ENCODE measurements at regions not wholly inside any gene's neighbourhood (a gene's known extent, or its start where the extent isn't known, plus 50 kb on each side); places are given as distances from the start of the nearest gene placed in this dataset.

- no peak for DNase-seq (ENCODE audit: low read depth in 4 of 4, low spot score in 2 of 4)
These were observed 439.6 kb upstream of the MMADHC start for GRCh38 chr2:150027164-150027563.

- DNase-seq (ENCODE audit: low read depth in 4 of 4, low spot score in 2 of 4): no peak
These were observed 436.1 kb upstream of the MMADHC start for GRCh38 chr2:150023663-150024062.

GRCh38 chr2:150023044-150023443, 435.5 kb upstream of the MMADHC start:
- no peak for DNase-seq (ENCODE audit: low read depth in 4 of 4, low spot score in 2 of 4)

- no peak for DNase-seq (ENCODE audit: low read depth in 4 of 4, low spot score in 2 of 4)
These were observed 433.5 kb upstream of the MMADHC start for GRCh38 chr2:150020937-150021673.

GRCh38 chr2:150020221-150020620, 432.6 kb upstream of the MMADHC start:
- no peak for DNase-seq (ENCODE audit: low read depth in 4 of 4, low spot score in 2 of 4)

- no peak for DNase-seq (ENCODE audit: low read depth in 4 of 4, low spot score in 2 of 4)
These were observed 431.5 kb upstream of the MMADHC start for GRCh38 chr2:150019063-150019462.

- no peak for DNase-seq (ENCODE audit: low read depth in 4 of 4, low spot score in 2 of 4)
These were observed 425.4 kb upstream of the MMADHC start for GRCh38 chr2:150012986-150013385.

- DNase-seq (ENCODE audit: low read depth in 4 of 4, low spot score in 2 of 4): no peak
These were observed 423.7 kb upstream of the MMADHC start for GRCh38 chr2:150011161-150011730.

- DNase-seq (ENCODE audit: low read depth in 4 of 4, low spot score in 2 of 4): no peak
These were observed 421.3 kb upstream of the MMADHC start for GRCh38 chr2:150008901-150009300.

- DNase-seq (ENCODE audit: low read depth in 4 of 4, low spot score in 2 of 4): no peak
These were observed 420.3 kb upstream of the MMADHC start for GRCh38 chr2:150007815-150008430.

GRCh38 chr2:150006591-150006990, 419.0 kb upstream of the MMADHC start:
- DNase-seq (ENCODE audit: low read depth in 4 of 4, low spot score in 2 of 4): no peak

GRCh38 chr2:150003544-150003943, 416.0 kb upstream of the MMADHC start:
- no peak for DNase-seq (ENCODE audit: low read depth in 4 of 4, low spot score in 2 of 4)

GRCh38 chr2:150001788-150002187, 414.2 kb upstream of the MMADHC start:
- no peak for DNase-seq (ENCODE audit: low read depth in 4 of 4, low spot score in 2 of 4)

- no peak for DNase-seq (ENCODE audit: low read depth in 4 of 4, low spot score in 2 of 4)
These were observed 409.3 kb upstream of the MMADHC start for GRCh38 chr2:149996901-149997300.

GRCh38 chr2:149994057-149994728, 406.6 kb upstream of the MMADHC start:
- DNase-seq (ENCODE audit: low read depth in 4 of 4, low spot score in 2 of 4): no peak

GRCh38 chr2:149993316-149993715, 405.7 kb upstream of the MMADHC start:
- no peak for DNase-seq (ENCODE audit: low read depth in 4 of 4, low spot score in 2 of 4)

- DNase-seq (ENCODE audit: low read depth in 4 of 4, low spot score in 2 of 4): no peak
These were observed 404.0 kb upstream of the MMADHC start for GRCh38 chr2:149991576-149991975.

GRCh38 chr2:149990965-149991364, 403.4 kb upstream of the MMADHC start:
- no peak for DNase-seq (ENCODE audit: low read depth in 4 of 4, low spot score in 2 of 4)

GRCh38 chr2:149989447-149990063, 402.0 kb upstream of the MMADHC start:
- no peak for DNase-seq (ENCODE audit: low read depth in 4 of 4, low spot score in 2 of 4)

GRCh38 chr2:149988361-149988760, 400.8 kb upstream of the MMADHC start:
- no peak for DNase-seq (ENCODE audit: low read depth in 4 of 4, low spot score in 2 of 4)

GRCh38 chr2:149986861-149987260, 399.3 kb upstream of the MMADHC start:
- DNase-seq (ENCODE audit: low read depth in 4 of 4, low spot score in 2 of 4): no peak
